Duodenal mucosa (tissue), 2 donors: ENCODE measurements at regions not wholly inside any gene's neighbourhood (a gene's known extent, or its start where the extent isn't known, plus 50 kb on each side); places are given as distances from the start of the nearest gene placed in this dataset.

Experiments
- H3K27ac ChIP-seq: one replicate; pipeline ENCODE4 v1.7.0; 2013; ENCODE audit warnings: low read depth, low read length
- H3K27me3 ChIP-seq, 2 donors: one replicate each; pipeline ENCODE4 v1.7.0; 2013; ENCODE audit warnings: low read length in 2 of 2, control low read depth in 1 of 2; ENCODE audit not compliant: insufficient read depth in 2 of 2, control insufficient read depth in 1 of 2
- H3K36me3 ChIP-seq, 2 donors: one replicate each; pipeline ENCODE4 v1.7.0; 2013; ENCODE audit warnings: low read length in 2 of 2, control low read depth in 1 of 2; ENCODE audit not compliant: insufficient read depth in 2 of 2, control insufficient read depth in 1 of 2
- H3K4me1 ChIP-seq, 2 donors: one replicate each; pipeline ENCODE4 v1.7.0; 2013; ENCODE audit warnings: low read length in 2 of 2, control low read depth in 1 of 2; ENCODE audit not compliant: insufficient read depth in 2 of 2, control insufficient read depth in 1 of 2
- H3K4me3 ChIP-seq, 2 donors: one replicate each; pipeline ENCODE4 v1.7.0; 2013; ENCODE audit warnings: low read length in 2 of 2, low read depth in 1 of 2
- H3K9ac ChIP-seq, 2 donors: one replicate each; pipeline ENCODE4 v1.7.0; 2013; ENCODE audit warnings: low read length in 2 of 2, low read depth in 1 of 2
- H3K9me3 ChIP-seq, 2 donors: one replicate each; pipeline ENCODE4 v1.7.0; 2013; ENCODE audit warnings: low read length in 2 of 2, control low read depth in 1 of 2; ENCODE audit not compliant: control insufficient read depth in 1 of 2

DNA sequence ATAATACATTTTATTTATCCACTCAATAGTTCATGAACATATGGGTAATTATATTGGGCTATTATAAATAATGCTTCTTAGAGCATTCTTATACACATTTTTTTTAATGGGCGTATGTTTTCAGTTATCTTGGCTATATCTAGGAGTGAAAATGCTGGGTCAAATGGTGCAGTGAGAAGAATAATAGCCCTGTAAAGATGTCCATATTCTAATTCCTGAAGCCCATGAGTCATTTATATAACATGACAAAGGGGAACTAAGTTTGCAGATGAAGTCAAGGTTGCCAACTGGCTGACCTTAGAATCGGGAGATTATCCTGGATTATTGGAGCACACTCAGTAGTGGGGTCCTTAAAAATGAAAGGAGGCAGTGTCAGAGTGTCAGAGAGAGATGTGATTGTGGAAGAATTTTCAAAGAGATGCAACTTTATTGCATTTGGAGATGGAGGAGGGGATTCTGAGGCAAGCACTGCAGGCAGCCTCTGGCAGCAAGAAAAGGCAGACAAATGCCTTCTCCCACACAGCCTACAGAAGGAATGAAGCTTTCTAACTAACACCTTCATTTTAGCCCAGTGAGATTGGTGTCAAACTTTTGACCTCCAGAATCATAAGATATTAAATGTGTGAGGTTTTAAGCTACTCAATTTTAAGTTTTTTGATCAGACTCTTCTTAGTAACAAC, 106.1 kb upstream of the HS3ST1 start:
- H3K9ac ChIP-seq: no peak overlapping the region
- no peak overlapping the region for H3K4me3 ChIP-seq
- no peaks in the 10 kb centered on the region for H3K36me3 ChIP-seq
- H3K9me3 ChIP-seq: peaks cover 2 to 5% of the 10 kb centered on the region in 2 donors
- H3K27me3 ChIP-seq: no peaks in the 10 kb centered on the region
- peaks cover 0 to 7% of the 10 kb centered on the region in 2 donors for H3K4me1 ChIP-seq
- H3K27ac ChIP-seq: no peak overlapping the region

DNA sequence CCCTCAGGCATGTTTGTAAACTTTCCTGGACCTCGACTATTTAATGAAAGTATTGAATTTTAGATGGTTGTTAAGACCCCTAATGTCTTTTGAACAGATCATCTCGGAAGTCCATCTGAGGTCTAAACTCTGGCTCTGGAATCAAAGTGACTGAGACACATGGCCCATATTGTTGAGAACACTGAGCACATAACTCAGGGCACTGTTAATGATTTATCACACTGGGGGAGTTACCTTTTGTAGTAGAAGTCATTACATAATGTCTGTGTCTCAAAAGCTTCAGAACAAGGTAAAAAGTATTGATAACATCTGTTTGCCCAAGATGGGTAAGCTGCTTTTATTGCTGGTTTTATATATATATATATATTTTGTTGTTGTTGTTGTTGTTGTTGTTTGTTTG, 103.4 kb upstream of the HS3ST1 start:
- Histone ChIP-seq H3K4me1 (peaks cover 0 to 13% of the 10 kb centered on the region in 2 donors), H3K27me3 (no peaks in the 10 kb centered on the region), H3K9me3 (peaks cover 2 to 5% of the 10 kb centered on the region in 2 donors), H3K9ac (no peak overlapping the region), H3K27ac (no peak overlapping the region), H3K36me3 (no peaks in the 10 kb centered on the region), H3K4me3 (no peak overlapping the region)

GRCh38 chr4:11529625-11530201, 101.0 kb upstream of the HS3ST1 start:
- Histone ChIP-seq H3K27me3 (no peaks in the 10 kb centered on the region), H3K9me3 (peaks cover 2 to 5% of the 10 kb centered on the region in 2 donors), H3K9ac (no peak overlapping the region), H3K4me1 (peaks cover 0 to 7% of the 10 kb centered on the region in 2 donors), H3K36me3 (no peaks in the 10 kb centered on the region), H3K4me3 (no peak overlapping the region), H3K27ac (no peak overlapping the region)

DNA sequence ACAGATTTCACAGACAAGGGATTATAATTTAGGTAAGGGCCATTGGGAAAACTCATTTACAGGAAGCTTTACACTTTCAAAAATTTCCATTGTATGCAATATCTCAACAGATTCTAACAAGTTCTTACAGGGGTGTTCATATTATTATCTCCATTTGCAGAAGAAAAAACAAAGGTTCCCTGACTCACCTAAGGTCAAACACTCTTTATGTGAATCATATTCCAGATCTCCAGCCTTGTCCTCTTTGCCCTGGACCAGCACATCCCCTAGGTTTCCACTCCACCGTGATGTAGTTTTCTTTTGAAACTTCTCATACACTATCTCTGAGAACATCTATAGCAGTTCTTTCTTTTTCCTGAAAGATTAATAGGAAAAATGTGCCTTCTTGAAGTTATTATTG, 96.4 kb upstream of the HS3ST1 start:
- Histone ChIP-seq H3K9me3 (no peaks in the 10 kb centered on the region), H3K27ac (no peak overlapping the region)

DNA sequence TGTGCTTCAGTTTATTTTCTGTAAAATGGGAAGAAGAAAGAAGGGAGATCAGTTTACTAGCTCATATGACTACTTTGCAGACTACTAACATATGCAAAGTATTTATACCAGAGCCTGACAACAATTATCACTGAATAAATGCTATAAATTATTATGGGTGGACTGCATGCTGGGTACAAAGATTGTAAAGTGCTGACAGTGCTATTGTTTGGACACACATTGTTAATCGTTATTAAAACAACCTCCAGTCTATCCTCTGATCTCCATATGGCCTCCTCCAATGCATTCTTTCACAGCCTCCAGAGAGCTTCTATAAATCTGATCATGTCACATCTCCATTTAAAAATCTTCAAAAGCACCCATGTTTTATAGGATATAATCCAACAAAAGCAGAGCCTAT, 90.1 kb upstream of the HS3ST1 start:
- H3K36me3 ChIP-seq: no peaks in the 10 kb centered on the region
- H3K4me1 ChIP-seq: no peaks in the 10 kb centered on the region
- H3K4me3 ChIP-seq: no peak overlapping the region
- H3K9ac ChIP-seq: no peak overlapping the region
- H3K27ac ChIP-seq: no peak overlapping the region
- H3K9me3 ChIP-seq: no peaks in the 10 kb centered on the region
- no peaks in the 10 kb centered on the region for H3K27me3 ChIP-seq

More for the DNA sequence above, 96.4 kb upstream of the HS3ST1 start:
- Histone ChIP-seq H3K9ac (no peak overlapping the region), H3K4me3 (no peak overlapping the region), H3K36me3 (no peaks in the 10 kb centered on the region), H3K4me1 (peaks cover 0 to 7% of the 10 kb centered on the region in 2 donors), H3K27me3 (no peaks in the 10 kb centered on the region)

DNA sequence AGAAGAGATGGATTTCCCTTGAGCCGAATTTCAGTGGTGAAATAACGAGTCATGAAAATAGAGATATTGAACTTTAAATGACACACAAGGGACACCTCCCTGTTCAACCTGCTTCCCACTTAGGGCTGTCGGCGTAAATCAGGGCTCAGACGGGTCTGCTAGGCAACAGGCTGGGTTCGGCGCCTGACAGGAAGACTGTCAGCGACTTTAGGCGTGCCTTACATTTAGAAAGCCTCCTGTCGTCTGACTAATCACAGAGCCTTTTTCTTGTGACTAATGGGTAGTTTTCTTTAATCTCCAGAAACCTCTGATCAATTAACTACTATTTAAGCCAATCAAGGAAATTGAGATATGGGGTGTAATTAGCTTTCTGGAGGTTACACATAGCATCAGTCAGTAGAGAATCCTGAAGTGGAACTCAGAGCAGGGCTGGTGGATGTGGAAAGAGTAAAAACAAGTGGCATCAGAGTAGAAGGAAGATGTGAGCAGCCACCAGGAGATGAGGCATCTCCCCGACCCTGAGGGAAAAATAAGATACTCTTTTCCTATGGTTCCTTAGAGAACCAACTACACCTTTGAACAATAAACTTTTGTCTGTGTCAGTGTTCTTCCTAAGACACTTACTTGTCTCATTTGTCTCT, 86.2 kb upstream of the HS3ST1 start:
- Histone ChIP-seq H3K27me3 (no peaks in the 10 kb centered on the region), H3K27ac (no peak overlapping the region), H3K4me1 (no peaks in the 10 kb centered on the region), H3K36me3 (no peaks in the 10 kb centered on the region), H3K4me3 (no peak overlapping the region), H3K9me3 (no peaks in the 10 kb centered on the region), H3K9ac (no peak overlapping the region)

DNA sequence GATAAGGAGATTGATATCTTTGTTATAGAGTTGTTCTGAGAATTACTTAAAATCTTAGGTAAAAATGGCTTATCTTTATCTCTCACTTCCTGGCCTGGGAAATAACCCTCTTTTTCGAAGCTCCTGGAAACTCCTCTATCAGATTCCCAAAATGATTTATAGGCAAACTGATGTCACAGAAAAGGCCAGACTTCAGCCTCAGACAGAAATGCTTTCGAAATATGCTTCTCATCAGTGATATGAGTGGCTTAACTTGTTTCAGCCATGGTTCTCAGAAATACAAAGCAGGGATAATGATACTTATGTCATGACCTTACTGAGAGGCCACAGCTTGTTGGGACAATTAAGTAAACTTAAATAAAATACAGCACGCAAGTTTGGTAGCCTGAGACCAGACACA, 85.3 kb upstream of the HS3ST1 start:
- H3K27ac ChIP-seq: no peak overlapping the region
- H3K9ac ChIP-seq: no peak overlapping the region
- H3K27me3 ChIP-seq: no peaks in the 10 kb centered on the region
- no peaks in the 10 kb centered on the region for H3K9me3 ChIP-seq
- H3K4me3 ChIP-seq: no peak overlapping the region
- no peaks in the 10 kb centered on the region for H3K36me3 ChIP-seq
- H3K4me1 ChIP-seq: no peaks in the 10 kb centered on the region

DNA sequence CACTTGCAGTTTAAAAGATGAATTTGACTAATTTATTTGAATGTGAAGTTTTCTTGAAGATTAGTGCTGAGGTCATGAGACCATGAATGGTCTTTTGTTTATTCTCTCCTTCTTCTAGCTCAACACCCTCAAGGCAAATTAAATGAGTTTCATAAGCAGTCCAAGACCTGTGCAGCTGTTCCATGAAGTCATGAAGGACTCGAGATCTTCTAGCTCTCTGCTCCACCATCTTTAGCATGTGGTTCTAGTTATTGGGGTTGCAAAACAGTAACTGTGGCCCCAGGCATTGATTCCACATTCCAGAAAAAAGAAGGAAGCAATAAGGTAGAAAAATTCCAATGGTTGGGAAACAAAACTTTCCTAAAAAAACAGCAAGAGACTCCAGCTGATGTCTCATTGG, 84.2 kb upstream of the HS3ST1 start:
- no peaks in the 10 kb centered on the region for H3K9me3 ChIP-seq

DNA sequence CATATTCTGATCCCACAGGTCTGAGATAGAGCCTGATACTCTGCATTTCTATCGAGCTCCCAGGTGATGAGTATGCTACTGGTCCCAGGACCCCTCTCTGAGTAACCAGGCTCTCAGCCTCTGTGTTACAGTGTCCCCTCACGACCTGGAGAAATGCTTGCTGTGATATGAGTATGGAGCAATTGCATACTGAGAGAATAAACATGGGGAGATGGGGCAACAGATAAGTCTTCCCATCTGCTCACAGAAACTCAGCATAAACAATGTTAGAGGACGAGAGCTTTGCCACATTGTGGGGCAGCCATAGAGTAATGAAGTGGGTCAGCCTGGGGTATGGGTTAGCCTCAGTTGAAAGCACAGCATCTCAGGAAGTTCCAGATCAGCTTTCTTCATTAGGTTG, 82.6 kb upstream of the HS3ST1 start:
- H3K9ac ChIP-seq: no peak overlapping the region
- H3K36me3 ChIP-seq: no peaks in the 10 kb centered on the region
- peaks cover 0 to 4% of the 10 kb centered on the region in 2 donors for H3K4me1 ChIP-seq
- H3K4me3 ChIP-seq: no peak overlapping the region
- no peak overlapping the region for H3K27ac ChIP-seq
- H3K27me3 ChIP-seq: no peaks in the 10 kb centered on the region
- no peaks in the 10 kb centered on the region for H3K9me3 ChIP-seq

More for the DNA sequence above, 84.2 kb upstream of the HS3ST1 start:
- no peaks in the 10 kb centered on the region for H3K4me1 ChIP-seq
- no peaks in the 10 kb centered on the region for H3K27me3 ChIP-seq
- no peak overlapping the region for H3K4me3 ChIP-seq
- no peak overlapping the region for H3K9ac ChIP-seq
- no peaks in the 10 kb centered on the region for H3K36me3 ChIP-seq
- H3K27ac ChIP-seq: no peak overlapping the region

- Histone ChIP-seq H3K4me3 (no peak overlapping the region), H3K36me3 (no peaks in the 10 kb centered on the region), H3K9me3 (no peaks in the 10 kb centered on the region), H3K27me3 (no peaks in the 10 kb centered on the region), H3K4me1 (peaks cover 17 to 24% of the 10 kb centered on the region in 2 donors), H3K27ac (no peak overlapping the region), H3K9ac (no peak overlapping the region)
Measured at GRCh38 chr4:11507920-11508319, 79.2 kb upstream of the HS3ST1 start.
